ENCODE measurements at regions not wholly inside any gene's neighbourhood (a gene's known extent, or its start where the extent isn't known, plus 50 kb on each side); places are given as distances from the start of the nearest gene placed in this dataset.

GRCh38 chr20:11205769-11206362 is 532.1 kb upstream of the JAG1 start:
- TF ChIP-seq ASH2L (IDR thresholded peaks at IDR 0.05; ENCODE audit: low read length) (no peak), CHD1 (IDR thresholded peaks at IDR 0.05; ENCODE audit: low read depth, low read length) (no peak), GTF2F1 (IDR thresholded peaks at IDR 0.05; ENCODE audit: borderline replicate concordance, low read depth, low read length) (no peak), CTCF (IDR thresholded peaks at IDR 0.05; ENCODE audit: control extremely low read depth in 1 of 3, insufficient read depth in 1 of 3, low read depth in 1 of 3, low read length in 3 of 3) (no peak), KDM1A (IDR thresholded peaks at IDR 0.05; ENCODE audit: borderline replicate concordance, low read length) (no peak), EP300 (IDR thresholded peaks at IDR 0.05; ENCODE audit: borderline replicate concordance in 1 of 2, low read depth in 2 of 2, low read length in 2 of 2) (no peak), ATF3 (IDR thresholded peaks at IDR 0.05; ENCODE audit: insufficient read depth, low read depth, low read length) (no peak), JUND (IDR thresholded peaks at IDR 0.05; ENCODE audit: low read length) (no peak), MAX (IDR thresholded peaks at IDR 0.05) (no peak), POLR2A (IDR thresholded peaks at IDR 0.05; ENCODE audit: control extremely low read depth in 1 of 2, low read depth in 2 of 2, low read length in 2 of 2) (no peak), BCL11A (IDR thresholded peaks at IDR 0.05; ENCODE audit: low read depth in 2 of 2, low read length in 2 of 2) (no peak), YY1 (IDR thresholded peaks at IDR 0.05; ENCODE audit: low read depth, low read length) (no peak), SP1 (IDR thresholded peaks at IDR 0.05; ENCODE audit: low read depth, low read length) (no peak), MAFK (IDR thresholded peaks at IDR 0.05; ENCODE audit: low read depth, low read length) (no peak)

Measured in H1 (cell line).